ENCODE measurements at regions not wholly inside any gene's neighbourhood (a gene's known extent, or its start where the extent isn't known, plus 50 kb on each side); places are given as distances from the start of the nearest gene placed in this dataset.

- no peak for TF ChIP-seq USF1 (IDR thresholded peaks at IDR 0.05; ENCODE audit: borderline replicate concordance, extremely low read length, insufficient read depth, low read depth, low read length)
- TF ChIP-seq USF2 (IDR thresholded peaks at IDR 0.05; ENCODE audit: borderline replicate concordance, low read depth, low read length) = no peak
These were observed 193.6 kb downstream of the UACA start (continued) for GRCh38 chr15:70569714-70570231.

- H3K4me3 ChIP-seq = no peak overlapping the region
- H3K9me3 ChIP-seq (replicated peaks; ENCODE audit: control insufficient read depth, insufficient read depth, low read length) = no peaks in the 10 kb centered on the region; the same call in 2 of the 3 replicates
- intact Hi-C loops (cut with micrococcal nuclease; ENCODE audit: unreplicated experiment) (loop anchor here (10.0 kb wide), 1 partner anchor 156 kb away; no protein-coding TSS in a partner anchor), in situ Hi-C loops (cut with MboI) (no loop called here)
- no peaks in the 10 kb centered on the region for H3K79me2 ChIP-seq (ENCODE audit: control insufficient read depth, insufficient read depth, low read length)
- H3K4me1 ChIP-seq (ENCODE audit: control insufficient read depth, insufficient read depth, low read length) = no peaks in the 10 kb centered on the region
- FAIRE-seq (no peak), ATAC-seq (0 out of 3 replicates have a peak, but pooled peaks have one; percentile 33), DNase-seq (ENCODE audit: low read depth, low spot score) (no peak)
- no peak overlapping the region for H3K4me2 ChIP-seq (ENCODE audit: control insufficient read depth, insufficient read depth)
- TF ChIP-seq CTCF (IDR thresholded peaks at IDR 0.05 in 2 of 3, conservative IDR thresholded peaks at IDR 0.05 in 1 of 3; ENCODE audit: control insufficient read depth in 2 of 3, extremely low read depth in 1 of 3, insufficient read depth in 1 of 3, low read depth in 3 of 3, low read length in 3 of 3) = peak; percentile 20 to 47 (median 38); a peak in 4 of 6 replicates
- peak; percentile 48 for TF ChIP-seq RAD21 (IDR thresholded peaks at IDR 0.05; ENCODE audit: insufficient read depth, low read depth, low read length)
- no peak for TF ChIP-seq BHLHE40 (IDR thresholded peaks at IDR 0.05; ENCODE audit: borderline replicate concordance in 1 of 2, low read depth in 2 of 2, low read length in 1 of 2)
- H4K20me1 ChIP-seq (ENCODE audit: control insufficient read depth, insufficient read depth) = no peaks in the 10 kb centered on the region
- ChIA-PET SMC1A (ENCODE audit: uncharacterized antibody, unreplicated experiment) (interaction anchor here (0.9 to 1.3 kb wide), 2 partner anchors 100 to 153 kb away, joined by 3 to 17 read pairs; no protein-coding TSS in a partner anchor), POLR2A (no interaction called here), RAD21 (ENCODE audit: unreplicated experiment) (interaction anchor here (0.7 to 2.5 kb wide), 2 partner anchors 111 to 153 kb away, joined by 3 to 14 read pairs; no protein-coding TSS in a partner anchor), CTCF (interaction anchor here (0.6 to 2.8 kb wide), 8 partner anchors 10 to 155 kb away, joined by 3 to 18 read pairs (median 4); no protein-coding TSS in a partner anchor)
- H3K27ac ChIP-seq (ENCODE audit: control insufficient read depth, insufficient read depth) = no peak overlapping the region
- H3K9ac ChIP-seq (ENCODE audit: control insufficient read depth, insufficient read depth, low read length) = no peak overlapping the region
- 51% methylated on average over 4 of the region's 4 CpGs for WGBS (ENCODE audit: insufficient coverage, insufficient replicate concordance, low lambda C conversion rate, missing lambda C conversion rate)
- H2AFZ ChIP-seq (ENCODE audit: control insufficient read depth, low read depth, low read length) = no peak overlapping the region
- H3K36me3 ChIP-seq (ENCODE audit: control insufficient read depth in 2 of 2, insufficient read depth in 2 of 2, low read length in 1 of 2) = no peaks in the 10 kb centered on the region
- no TSS peak for BruUV-seq (replicated peaks)
- no peaks in the 10 kb centered on the region; a peak in 2 of 4 replicates for H3K27me3 ChIP-seq (replicated peaks in 1 of 2; ENCODE audit: control insufficient read depth in 2 of 2, insufficient read depth in 2 of 2, low read length in 1 of 2)
These were observed 194.2 kb downstream of the UACA start for GRCh38 chr15:70569091-70569713.
